ENCODE measurements at regions not wholly inside any gene's neighbourhood (a gene's known extent, or its start where the extent isn't known, plus 50 kb on each side); places are given as distances from the start of the nearest gene placed in this dataset.

- WGBS, 2 donors, result 80 to 89% methylated on average over 5 of the region's 5 CpGs
- Histone ChIP-seq H3K4me3 (no peak overlapping the region), H3K27ac (ENCODE audit: low read depth in 1 of 2, low read length in 1 of 2) (no peak overlapping the region), H3K27me3 (ENCODE audit: control insufficient read depth in 3 of 3, insufficient read depth in 3 of 3, low read length in 2 of 3) (no peaks in the 10 kb centered on the region), H3K9me3 (ENCODE audit: control insufficient read depth in 4 of 4, insufficient read depth in 3 of 4, low read length in 3 of 4) (no peaks in the 10 kb centered on the region), H3K36me3 (ENCODE audit: control insufficient read depth in 4 of 4, insufficient read depth in 4 of 4, low read length in 4 of 4) (no peaks in the 10 kb centered on the region), H3K9ac (ENCODE audit: insufficient read depth in 1 of 2, low read length in 2 of 2) (no peak overlapping the region), H3K4me1 (ENCODE audit: control insufficient read depth in 5 of 5, insufficient read depth in 5 of 5, low read length in 5 of 5) (no peaks in the 10 kb centered on the region)
- DNase-seq, result no peak
- TF ChIP-seq CTCF (IDR thresholded peaks at IDR 0.05; ENCODE audit: control extremely low read depth, extremely low read depth), result no peak
- no peak for ATAC-seq (ENCODE audit: insufficient read depth, low FRiP score)
Measured at GRCh38 chr12:58504143-58504938, 416.0 kb downstream of the LRIG3 start.

- WGBS, 2 donors, result 81 to 91% methylated on average over 5 of the region's 5 CpGs
- no peak overlapping the region for H3K4me3 ChIP-seq
- H3K27me3 ChIP-seq (ENCODE audit: control insufficient read depth in 3 of 3, insufficient read depth in 3 of 3, low read length in 2 of 3), result no peaks in the 10 kb centered on the region
- no peak for DNase-seq
- H3K9ac ChIP-seq (ENCODE audit: insufficient read depth in 1 of 2, low read length in 2 of 2), result no peak overlapping the region
- no peaks in the 10 kb centered on the region for H3K4me1 ChIP-seq (ENCODE audit: control insufficient read depth in 5 of 5, insufficient read depth in 5 of 5, low read length in 5 of 5)
- no peak for TF ChIP-seq CTCF (IDR thresholded peaks at IDR 0.05; ENCODE audit: control extremely low read depth, extremely low read depth)
- H3K9me3 ChIP-seq (ENCODE audit: control insufficient read depth in 4 of 4, insufficient read depth in 3 of 4, low read length in 3 of 4), result no peaks in the 10 kb centered on the region
- no peak overlapping the region for H3K27ac ChIP-seq (ENCODE audit: low read depth in 1 of 2, low read length in 1 of 2)
- H3K36me3 ChIP-seq (ENCODE audit: control insufficient read depth in 4 of 4, insufficient read depth in 4 of 4, low read length in 4 of 4), result no peaks in the 10 kb centered on the region
- ATAC-seq (ENCODE audit: insufficient read depth, low FRiP score), result no peak
Measured at GRCh38 chr12:58509116-58509885, 411.0 kb downstream of the LRIG3 start.

GRCh38 chr12:58513301-58513834, 406.9 kb downstream of the LRIG3 start:
- no peak overlapping the region for H3K9ac ChIP-seq (ENCODE audit: insufficient read depth in 1 of 2, low read length in 2 of 2)
- TF ChIP-seq CTCF (IDR thresholded peaks at IDR 0.05; ENCODE audit: control extremely low read depth, extremely low read depth), result no peak
- no peak for DNase-seq
- H3K36me3 ChIP-seq (ENCODE audit: control insufficient read depth in 4 of 4, insufficient read depth in 4 of 4, low read length in 4 of 4), result no peaks in the 10 kb centered on the region
- H3K4me1 ChIP-seq (ENCODE audit: control insufficient read depth in 5 of 5, insufficient read depth in 5 of 5, low read length in 5 of 5), result no peaks in the 10 kb centered on the region
- ATAC-seq (ENCODE audit: insufficient read depth, low FRiP score), result no peak
- H3K27me3 ChIP-seq (ENCODE audit: control insufficient read depth in 3 of 3, insufficient read depth in 3 of 3, low read length in 2 of 3), result no peaks in the 10 kb centered on the region
- H3K4me3 ChIP-seq, result no peak overlapping the region
- no peak overlapping the region for H3K27ac ChIP-seq (ENCODE audit: low read depth in 1 of 2, low read length in 1 of 2)
- 50 to 64% methylated on average over 4 of the region's 4 CpGs for WGBS, 2 donors
- H3K9me3 ChIP-seq (ENCODE audit: control insufficient read depth in 4 of 4, insufficient read depth in 3 of 4, low read length in 3 of 4), result peaks cover 0 to 9% (median 1%) of the 10 kb centered on the region in 4 donors

Measured in lung (tissue), 11 donors.